HFFc6 (cell line): ENCODE measurements at regions not wholly inside any gene's neighbourhood (a gene's known extent, or its start where the extent isn't known, plus 50 kb on each side); places are given as distances from the start of the nearest gene placed in this dataset.

Experiments used
- DNase-seq: peaks from one replicate; pipeline ENCODE4 v3.0.0-alpha.2; 2018
- H3K27ac Mint-ChIP-seq: 2 replicates; pipeline ENCODE4 v1.8.0; 2020; ENCODE audit warnings: mild to moderate bottlenecking, mixed read lengths
- H3K27me3 Mint-ChIP-seq: 2 replicates; pipeline ENCODE4 v1.8.0; 2021; ENCODE audit warnings: mild to moderate bottlenecking, moderate library complexity, mixed read lengths; ENCODE audit not compliant: insufficient read depth
- H3K36me3 Mint-ChIP-seq: 2 replicates; pipeline ENCODE4 v1.8.0; 2021; ENCODE audit warnings: low read depth, mixed read lengths
- H3K4me1 Mint-ChIP-seq: 2 replicates; pipeline ENCODE4 v1.8.0; 2020; ENCODE audit warnings: low read depth, mixed read lengths
- H3K4me3 Mint-ChIP-seq: 2 replicates; pipeline ENCODE4 v1.8.0; 2020; ENCODE audit warnings: mild to moderate bottlenecking, moderate library complexity, mixed read lengths
- H3K9me3 Mint-ChIP-seq: 2 replicates; pipeline ENCODE4 v1.8.0; 2020; ENCODE audit warnings: mild to moderate bottlenecking, mixed read lengths
- TF ChIP-seq, protein P1 (sequence below): fragments of 200-600 bp; sonication (generic); IDR thresholded peaks from 2 replicates; pipeline ENCODE4 v1.5.0; 2021; ENCODE audit warnings: antibody characterized with exemption, mild to moderate bottlenecking

DNA sequence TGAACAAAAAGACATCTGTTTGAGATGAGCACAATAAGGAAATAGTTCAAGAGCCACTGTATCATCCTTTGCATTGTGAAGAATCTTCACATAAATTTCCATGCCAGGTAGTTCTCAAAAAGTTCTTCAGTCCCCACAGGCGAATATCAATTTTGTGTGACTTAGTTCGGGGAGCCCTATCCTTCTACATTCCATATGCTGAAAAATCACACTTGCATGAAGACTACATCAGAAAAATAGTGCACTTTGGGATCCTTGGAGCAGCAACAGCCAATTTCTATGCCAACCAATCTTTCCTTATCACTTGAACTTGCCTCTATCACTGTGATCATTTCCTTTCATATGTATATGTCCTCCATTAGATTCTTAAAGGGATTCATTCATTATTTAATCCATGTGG is 830.6 kb upstream of the POU3F3 start:
- H3K27me3 Mint-ChIP-seq: no peaks in the 10 kb centered on the region; the same call in 1 of the 2 replicates
- H3K4me3 Mint-ChIP-seq: no peak overlapping the region
- no peaks in the 10 kb centered on the region for H3K36me3 Mint-ChIP-seq
- H3K27ac Mint-ChIP-seq: no peak overlapping the region
- DNase-seq: no peak
- peaks cover 55% of the 10 kb centered on the region for H3K9me3 Mint-ChIP-seq
- no peaks in the 10 kb centered on the region for H3K4me1 Mint-ChIP-seq
- TF ChIP-seq, protein P1, sequence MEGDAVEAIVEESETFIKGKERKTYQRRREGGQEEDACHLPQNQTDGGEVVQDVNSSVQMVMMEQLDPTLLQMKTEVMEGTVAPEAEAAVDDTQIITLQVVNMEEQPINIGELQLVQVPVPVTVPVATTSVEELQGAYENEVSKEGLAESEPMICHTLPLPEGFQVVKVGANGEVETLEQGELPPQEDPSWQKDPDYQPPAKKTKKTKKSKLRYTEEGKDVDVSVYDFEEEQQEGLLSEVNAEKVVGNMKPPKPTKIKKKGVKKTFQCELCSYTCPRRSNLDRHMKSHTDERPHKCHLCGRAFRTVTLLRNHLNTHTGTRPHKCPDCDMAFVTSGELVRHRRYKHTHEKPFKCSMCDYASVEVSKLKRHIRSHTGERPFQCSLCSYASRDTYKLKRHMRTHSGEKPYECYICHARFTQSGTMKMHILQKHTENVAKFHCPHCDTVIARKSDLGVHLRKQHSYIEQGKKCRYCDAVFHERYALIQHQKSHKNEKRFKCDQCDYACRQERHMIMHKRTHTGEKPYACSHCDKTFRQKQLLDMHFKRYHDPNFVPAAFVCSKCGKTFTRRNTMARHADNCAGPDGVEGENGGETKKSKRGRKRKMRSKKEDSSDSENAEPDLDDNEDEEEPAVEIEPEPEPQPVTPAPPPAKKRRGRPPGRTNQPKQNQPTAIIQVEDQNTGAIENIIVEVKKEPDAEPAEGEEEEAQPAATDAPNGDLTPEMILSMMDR: no peak

DNA sequence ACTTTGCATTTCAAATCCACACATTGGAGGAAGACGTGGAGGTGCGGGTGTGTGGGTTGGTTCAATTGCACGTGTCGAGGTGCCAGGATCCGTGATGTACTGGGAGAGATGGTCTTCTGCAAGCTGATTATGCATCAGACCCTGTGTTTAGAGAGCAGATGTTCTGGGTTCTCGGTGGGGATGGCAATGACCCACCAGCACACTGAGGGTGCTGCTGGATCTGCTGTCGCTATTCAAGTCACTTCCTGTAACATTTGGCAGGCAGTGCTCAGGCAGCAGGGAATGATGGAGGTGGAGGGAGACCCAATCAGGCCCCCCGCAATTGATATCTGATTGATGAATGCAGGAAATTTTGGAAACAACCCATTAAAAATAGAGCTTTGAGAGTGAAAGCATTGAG is 830.1 kb upstream of the POU3F3 start:
- no peak overlapping the region for H3K27ac Mint-ChIP-seq
- DNase-seq: no peak
- H3K4me1 Mint-ChIP-seq: no peaks in the 10 kb centered on the region
- no peak overlapping the region for H3K4me3 Mint-ChIP-seq
- TF ChIP-seq, protein P1: no peak
- peaks cover 56% of the 10 kb centered on the region for H3K9me3 Mint-ChIP-seq
- no peaks in the 10 kb centered on the region; the same call in 1 of the 2 replicates for H3K27me3 Mint-ChIP-seq
- no peaks in the 10 kb centered on the region; the same call in 1 of the 2 replicates for H3K36me3 Mint-ChIP-seq

DNA sequence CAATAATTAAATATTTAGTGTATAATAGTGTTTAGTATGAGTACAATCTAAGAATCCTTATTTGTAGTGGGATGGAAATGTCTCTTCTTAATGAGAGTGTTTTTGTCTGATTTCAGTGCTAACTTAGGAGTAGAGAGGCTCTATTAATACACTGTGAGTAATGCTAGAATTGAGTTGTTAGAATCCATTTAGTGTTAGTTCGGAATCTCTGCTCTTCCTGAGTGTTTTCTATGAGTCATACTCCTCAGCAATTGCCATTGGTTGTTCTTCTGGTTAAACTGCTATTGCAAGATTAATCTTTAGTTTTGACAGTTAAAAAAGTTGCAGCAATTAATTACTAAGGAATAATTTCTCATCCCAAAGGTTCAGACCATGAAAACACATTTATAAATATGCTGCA is 828.6 kb upstream of the POU3F3 start:
- H3K9me3 Mint-ChIP-seq: peaks cover 51% of the 10 kb centered on the region
- H3K4me3 Mint-ChIP-seq: no peak overlapping the region
- TF ChIP-seq, protein P1: no peak
- no peak overlapping the region for H3K27ac Mint-ChIP-seq
- no peaks in the 10 kb centered on the region for H3K4me1 Mint-ChIP-seq
- no peaks in the 10 kb centered on the region; the same call in 1 of the 2 replicates for H3K36me3 Mint-ChIP-seq
- DNase-seq: no peak
- no peaks in the 10 kb centered on the region; the same call in 1 of the 2 replicates for H3K27me3 Mint-ChIP-seq

DNA sequence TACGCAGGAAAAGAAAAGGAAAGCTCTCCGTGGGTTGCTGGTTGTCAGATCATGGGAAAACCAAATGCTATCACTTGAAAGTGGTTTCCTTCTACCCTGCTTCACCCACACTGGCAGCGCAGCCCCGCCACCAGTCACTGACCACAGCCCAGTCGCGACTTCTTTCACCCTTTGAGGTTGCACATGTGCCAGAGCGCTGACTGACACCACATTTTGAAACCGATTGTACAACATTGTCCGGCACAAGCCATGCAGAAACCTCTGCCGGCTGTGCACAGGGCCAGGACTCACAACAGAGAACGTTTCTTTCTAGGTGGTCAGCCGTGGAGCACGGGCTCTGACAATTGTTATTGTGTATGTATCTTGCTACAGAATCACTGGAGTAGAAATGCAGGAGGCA is 827.2 kb upstream of the POU3F3 start:
- no peaks in the 10 kb centered on the region for H3K4me1 Mint-ChIP-seq
- DNase-seq: no peak
- H3K4me3 Mint-ChIP-seq: no peak overlapping the region
- TF ChIP-seq, protein P1: no peak
- H3K27me3 Mint-ChIP-seq: no peaks in the 10 kb centered on the region; the same call in 1 of the 2 replicates
- peaks cover 43% of the 10 kb centered on the region for H3K9me3 Mint-ChIP-seq
- H3K36me3 Mint-ChIP-seq: no peaks in the 10 kb centered on the region; the same call in 1 of the 2 replicates
- no peak overlapping the region for H3K27ac Mint-ChIP-seq

DNA sequence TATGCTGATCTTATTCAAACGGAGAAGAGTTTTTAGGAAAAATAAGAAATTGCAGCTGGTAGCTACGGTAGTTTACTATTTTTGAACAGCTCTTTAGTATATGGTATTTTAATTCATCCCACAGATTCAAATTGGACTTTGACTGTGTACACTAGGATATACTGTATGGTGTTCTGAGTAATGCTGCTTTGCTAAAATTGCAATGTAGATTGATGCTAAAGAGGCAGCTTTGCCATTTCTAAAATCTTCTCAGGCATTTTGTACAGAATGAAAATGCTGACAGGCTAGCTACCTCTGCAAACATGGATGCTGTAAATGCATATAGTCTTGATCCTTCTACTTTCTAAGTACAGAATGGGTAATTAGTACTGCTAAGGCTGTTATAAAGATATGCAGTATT is 826.6 kb upstream of the POU3F3 start:
- peaks cover 40% of the 10 kb centered on the region for H3K9me3 Mint-ChIP-seq
- H3K4me3 Mint-ChIP-seq: no peak overlapping the region
- DNase-seq: no peak
- no peaks in the 10 kb centered on the region for H3K4me1 Mint-ChIP-seq
- H3K36me3 Mint-ChIP-seq: no peaks in the 10 kb centered on the region; the same call in 1 of the 2 replicates
- TF ChIP-seq, protein P1: no peak
- H3K27ac Mint-ChIP-seq: no peak overlapping the region
- H3K27me3 Mint-ChIP-seq: no peaks in the 10 kb centered on the region; the same call in 1 of the 2 replicates

DNA sequence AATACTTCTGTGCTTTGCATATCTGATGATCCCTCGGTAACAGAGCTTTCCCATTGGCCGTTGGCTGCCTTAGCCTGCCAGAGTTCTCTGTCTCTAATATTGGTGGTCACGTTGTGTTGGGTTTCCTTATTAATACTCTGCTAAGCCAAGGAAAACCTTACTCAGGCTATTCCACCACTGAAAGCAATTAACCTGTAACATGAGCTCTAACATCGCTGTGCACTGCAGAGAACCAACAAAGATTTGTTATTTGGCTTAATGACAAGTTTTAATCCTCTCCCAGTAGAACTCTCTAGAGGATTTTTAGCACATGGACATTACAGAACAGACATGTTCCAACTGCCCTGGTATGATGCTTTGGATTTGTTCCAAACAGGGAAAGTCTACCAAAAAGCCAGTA is 825.9 kb upstream of the POU3F3 start:
- Mint-ChIP-seq H3K27me3 (no peaks in the 10 kb centered on the region; the same call in 1 of the 2 replicates), H3K27ac (no peak overlapping the region), H3K36me3 (no peaks in the 10 kb centered on the region; the same call in 1 of the 2 replicates), H3K4me1 (no peaks in the 10 kb centered on the region), H3K9me3 (peaks cover 39% of the 10 kb centered on the region), H3K4me3 (no peak overlapping the region)
- no peak for DNase-seq
- TF ChIP-seq, protein P1: no peak
